HepG2 (cell line): ENCODE measurements at regions not wholly inside any gene's neighbourhood (a gene's known extent, or its start where the extent isn't known, plus 50 kb on each side); places are given as distances from the start of the nearest gene placed in this dataset.

Source experiments
- AHDC1 ChIP-seq: sonication (generic); formaldehyde crosslinking; IDR thresholded peaks from 2 replicates; pipeline ENCODE4 v1.5.1; 2020; ENCODE audit warnings: mild to moderate bottlenecking, missing genetic modification reagents, borderline replicate concordance
- ATF4 ChIP-seq, 2 experiments: fragments of 450-650 bp in 1 of 2; sonication (generic) in 1 of 2; formaldehyde crosslinking; IDR thresholded peaks; 2 replicates each; pipeline versions ENCODE4 v1.5.0 to v1.8.0; 2020 to 2022; ENCODE audit warnings: mild to moderate bottlenecking in 1 of 2, missing genetic modification reagents in 1 of 2
- EP300 ChIP-seq, 3 experiments: sonication (generic) in 1 of 3; formaldehyde crosslinking in 1 of 3; IDR thresholded peaks; 2 replicates each; pipeline versions ENCODE4 v1.5.1 to v1.6.1; 2011 to 2020; ENCODE audit warnings: low read depth in 2 of 3, low read length in 2 of 3, borderline replicate concordance in 1 of 3, improper control_type of control experiment in 1 of 3, mild to moderate bottlenecking in 1 of 3, missing genetic modification reagents in 1 of 3, moderate library complexity in 1 of 3
- FOXJ3 ChIP-seq: sonication (generic); formaldehyde crosslinking; IDR thresholded peaks from 2 replicates; pipeline ENCODE4 v1.4.0; 2020; ENCODE audit warnings: missing genetic modification reagents, mild to moderate bottlenecking, borderline replicate concordance
- HDAC2 ChIP-seq: sonication (generic); formaldehyde crosslinking; IDR thresholded peaks from 2 replicates; pipeline ENCODE4 v1.4.0; 2020; ENCODE audit warnings: missing genetic modification reagents
- HOXA3 ChIP-seq: sonication (generic); formaldehyde crosslinking; IDR thresholded peaks from 2 replicates; pipeline ENCODE4 v1.5.0; 2020; ENCODE audit warnings: missing genetic modification reagents
- ISL2 ChIP-seq: sonication (generic); formaldehyde crosslinking; IDR thresholded peaks from 2 replicates; pipeline ENCODE4 v1.5.0; 2020; ENCODE audit warnings: missing genetic modification reagents
- MLX ChIP-seq: IDR thresholded peaks from 2 replicates; pipeline ENCODE4 v1.6.1; 2016
- NR2F6 ChIP-seq, 2 experiments: IDR thresholded peaks; 2 replicates each; pipeline ENCODE4 v1.6.1; 2016; ENCODE audit warnings: antibody characterized with exemption in 1 of 2, mild to moderate bottlenecking in 1 of 2
- ONECUT2 ChIP-seq: sonication (generic); formaldehyde crosslinking; IDR thresholded peaks from 2 replicates; pipeline ENCODE4 v1.4.0; 2020; ENCODE audit warnings: missing genetic modification reagents
- RXRB ChIP-seq: IDR thresholded peaks from 2 replicates; pipeline ENCODE4 v1.6.1; 2016; ENCODE audit warnings: borderline replicate concordance, missing genetic modification reagents, missing compliant biosample characterization
- SAP130 ChIP-seq: IDR thresholded peaks from 2 replicates; pipeline ENCODE4 v1.6.1; 2016; ENCODE audit warnings: low read depth
- SIX4 ChIP-seq: sonication (generic); formaldehyde crosslinking; IDR thresholded peaks from 2 replicates; pipeline ENCODE4 v1.4.0; 2020; ENCODE audit warnings: missing genetic modification reagents
- SKI ChIP-seq: fragments of 450-650 bp; IDR thresholded peaks from one replicate; pipeline ENCODE4 v1.6.1; 2018; ENCODE audit warnings: mild to moderate bottlenecking; ENCODE audit not compliant: partially characterized antibody
- SOX5 ChIP-seq: IDR thresholded peaks from 2 replicates; pipeline ENCODE4 v1.6.1; 2016; ENCODE audit warnings: borderline replicate concordance
- TARDBP ChIP-seq: sonication (generic); formaldehyde crosslinking; IDR thresholded peaks from 2 replicates; pipeline ENCODE4 v1.8.0; 2022; ENCODE audit warnings: mild to moderate bottlenecking, missing genetic modification reagents
- TCF7 ChIP-seq: sonication (generic); IDR thresholded peaks from 2 replicates; pipeline ENCODE4 v1.6.1; 2016; ENCODE audit warnings: antibody characterized with exemption, low read depth
- ZBTB39 ChIP-seq: sonication (generic); formaldehyde crosslinking; IDR thresholded peaks from 2 replicates; pipeline ENCODE4 v1.5.0; 2020; ENCODE audit warnings: missing genetic modification reagents
- ZNF614 ChIP-seq: IDR thresholded peaks from 2 replicates; pipeline ENCODE4 v1.6.1; 2018; ENCODE audit warnings: missing biosample characterization, missing genetic modification reagents, inconsistent platforms, borderline replicate concordance
- ZNF878 ChIP-seq: sonication (generic); formaldehyde crosslinking; IDR thresholded peaks from 2 replicates; pipeline ENCODE4 v1.8.1; 2023; ENCODE audit warnings: mild to moderate bottlenecking, missing genetic modification reagents, moderate library complexity

GRCh38 chr7:76118253-76119036 lies 70.5 kb downstream of the MDH2 start (continued):
- TF ChIP-seq ZBTB39 (peak; percentile 66; the same call in 1 of the 2 replicates), ATF4 (CRISPR knock-in tag; IDR thresholded peaks at IDR 0.05) (peak in 1 of 2 experiments; percentile 89; a peak in 2 of 4 replicates), SKI (peak; percentile 71), RXRB (peak; percentile 76; the same call in 1 of the 2 replicates), ONECUT2 (CRISPR knock-in tag) (peak; percentile 63; the same call in 1 of the 2 replicates), ZNF614 (CRISPR knock-in tag) (peak; percentile 78; the same call in 1 of the 2 replicates), MLX (CRISPR knock-in tag) (peak; percentile 69), FOXJ3 (CRISPR knock-in tag) (peak; percentile 78), SAP130 (CRISPR knock-in tag) (peak; percentile 77), TARDBP (CRISPR knock-in tag) (peak; percentile 56; the same call in 1 of the 2 replicates), HDAC2 (peak; percentile 74), HOXA3 (peak; percentile 37; the same call in 1 of the 2 replicates), ZNF878 (CRISPR knock-in tag) (peak; percentile 39; the same call in 1 of the 2 replicates), SIX4 (CRISPR knock-in tag) (peak; percentile 26; the same call in 1 of the 2 replicates), SOX5 (peak; percentile 97), TCF7 (peak; percentile 87), ISL2 (CRISPR knock-in tag) (peak; percentile 92), NR2F6 (IDR thresholded peaks at IDR 0.05) (peak; percentile 87), NR2F6 (CRISPR knock-in tag; IDR thresholded peaks at IDR 0.05) (peak; percentile 92), EP300 (IDR thresholded peaks at IDR 0.05; ENCODE audit: low read depth in 2 of 2, low read length in 2 of 2) (peak in 1 of 2 experiments; percentile 78; a peak in 2 of 4 replicates), EP300 (CRISPR knock-in tag; IDR thresholded peaks at IDR 0.05; ENCODE audit: borderline replicate concordance) (peak; percentile 82), AHDC1 (CRISPR knock-in tag) (peak; percentile 73; the same call in 1 of the 2 replicates)
